ENCODE measurements at regions not wholly inside any gene's neighbourhood (a gene's known extent, or its start where the extent isn't known, plus 50 kb on each side); places are given as distances from the start of the nearest gene placed in this dataset.

- in situ Hi-C loops (cut with HindIII; ENCODE audit: low sequenced_read_pairs) = no loop called here
These were observed 168.4 kb downstream of the RND3 start for GRCh38 chr2:150319085-150319484.

DNA sequence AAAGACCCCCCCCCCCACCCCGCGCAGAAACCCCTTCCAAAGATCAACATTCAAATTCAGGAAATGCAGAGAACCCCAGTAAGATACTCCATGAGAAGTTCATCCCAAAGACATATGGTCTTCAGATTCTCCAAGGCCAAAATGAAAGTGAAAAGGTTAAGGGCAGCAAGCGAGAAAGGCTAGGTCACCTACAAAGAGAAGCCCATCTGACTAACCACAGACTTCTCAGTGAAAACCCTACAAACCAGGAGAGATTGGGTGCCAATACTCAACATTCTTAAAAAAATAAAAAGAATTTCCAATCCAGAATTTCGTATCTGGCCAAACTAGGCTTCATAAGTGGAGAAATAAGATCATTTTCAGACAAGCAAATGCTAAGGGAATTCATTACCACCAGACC, 175.2 kb downstream of the RND3 start:
- in situ Hi-C loops (cut with HindIII; ENCODE audit: low sequenced_read_pairs) = no loop called here

DNA sequence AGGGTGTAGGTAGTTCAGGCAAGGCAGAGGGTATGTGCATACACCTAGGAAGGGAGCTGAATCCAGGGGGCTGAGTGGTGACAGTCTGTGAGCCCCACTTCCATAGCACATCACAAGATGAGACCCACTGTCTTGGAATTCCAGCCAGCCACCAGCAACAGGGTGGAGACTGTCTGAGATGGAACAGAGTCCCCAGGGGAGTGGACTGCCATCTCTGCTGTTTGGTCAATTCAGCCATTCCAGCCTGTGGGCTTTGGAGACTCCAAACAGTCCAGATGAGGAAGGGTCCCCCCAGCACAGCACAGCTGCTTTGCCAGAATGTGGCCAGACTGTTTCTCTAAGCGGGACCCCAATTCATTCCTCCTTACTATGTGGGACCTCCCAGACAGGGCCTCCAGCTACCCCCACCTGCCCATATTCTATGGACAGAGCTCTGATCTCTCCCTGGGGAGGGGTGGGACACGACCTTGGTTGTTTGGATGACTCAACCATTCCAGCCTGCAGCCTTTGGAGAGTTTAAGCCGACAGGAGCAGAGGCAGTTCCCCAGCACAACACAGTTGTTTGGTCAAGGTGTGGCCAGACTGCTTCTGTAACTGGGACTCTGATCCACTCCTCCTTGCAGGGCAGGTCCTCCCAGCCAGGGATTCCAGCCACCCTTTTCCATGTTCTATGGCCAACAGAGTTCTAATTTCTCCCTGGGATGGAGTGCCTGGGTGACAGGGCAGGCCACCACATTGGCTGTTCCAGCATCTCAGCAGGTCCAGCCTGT, 178.0 kb downstream of the RND3 start:
- in situ Hi-C loops (cut with HindIII; ENCODE audit: low sequenced_read_pairs) = no loop called here

- in situ Hi-C loops (cut with HindIII; ENCODE audit: low sequenced_read_pairs) = no loop called here
These were observed 180.2 kb downstream of the RND3 start for GRCh38 chr2:150307258-150307657.

GRCh38 chr2:150303281-150303680, 184.2 kb downstream of the RND3 start:
- in situ Hi-C loops (cut with HindIII; ENCODE audit: low sequenced_read_pairs) = no loop called here

DNA sequence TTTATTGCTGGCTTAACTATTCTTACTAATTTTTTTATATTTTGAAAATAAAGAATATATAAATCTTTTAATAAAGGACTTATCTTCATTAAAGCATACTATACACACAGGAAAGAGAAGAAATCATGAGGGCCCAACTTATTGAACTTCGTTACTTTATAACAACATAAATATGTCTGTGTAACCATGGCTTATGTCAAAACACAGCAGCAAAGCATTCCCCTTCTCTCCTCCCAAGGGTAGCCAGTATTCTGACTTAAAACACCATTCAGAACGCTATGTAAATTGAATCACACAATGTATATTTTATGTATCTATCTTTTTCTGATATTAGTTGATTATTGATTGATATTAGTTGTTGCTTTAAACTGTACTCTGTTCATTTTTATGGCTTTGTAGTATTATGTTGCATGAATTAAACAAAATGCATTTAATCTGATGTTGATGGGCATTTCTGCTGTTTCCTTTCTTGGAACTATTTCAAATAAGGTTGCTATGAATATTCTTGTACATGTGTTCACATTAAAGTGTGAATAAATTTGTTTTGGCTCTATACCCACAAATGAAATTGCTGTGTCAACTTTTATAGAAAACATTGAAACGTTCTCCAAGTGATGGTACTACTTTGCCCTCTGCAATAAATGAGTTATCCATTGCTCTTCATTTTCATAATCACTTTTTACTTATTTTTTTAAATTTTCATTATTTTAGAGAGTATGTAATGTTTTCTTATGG, 188.7 kb downstream of the RND3 start:
- in situ Hi-C loops (cut with HindIII; ENCODE audit: low sequenced_read_pairs) = no loop called here

- in situ Hi-C loops (cut with HindIII; ENCODE audit: low sequenced_read_pairs) = no loop called here
These were observed 190.5 kb downstream of the RND3 start for GRCh38 chr2:150296770-150297546.

GRCh38 chr2:150295544-150295943, 191.9 kb downstream of the RND3 start:
- in situ Hi-C loops (cut with HindIII; ENCODE audit: low sequenced_read_pairs) = no loop called here

DNA sequence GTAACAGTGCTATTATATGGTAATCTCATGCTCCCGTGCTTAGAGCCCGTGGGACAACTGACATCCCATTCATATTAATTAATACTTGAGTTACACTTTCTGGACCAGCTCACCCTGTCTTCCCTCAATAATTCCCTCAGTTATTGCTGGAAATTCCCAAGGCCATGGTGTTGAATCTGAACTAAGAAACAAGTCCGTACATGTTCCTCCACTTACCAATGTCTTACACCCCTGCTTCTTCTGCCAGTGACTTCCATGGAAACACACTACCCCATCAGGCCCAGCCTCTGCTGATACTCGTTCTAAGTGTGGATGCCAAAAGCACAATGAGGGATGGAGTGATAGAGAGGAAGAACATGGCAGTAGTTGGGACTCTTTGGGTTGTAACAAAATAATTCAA, 193.7 kb downstream of the RND3 start:
- in situ Hi-C loops (cut with HindIII; ENCODE audit: low sequenced_read_pairs) = no loop called here

DNA sequence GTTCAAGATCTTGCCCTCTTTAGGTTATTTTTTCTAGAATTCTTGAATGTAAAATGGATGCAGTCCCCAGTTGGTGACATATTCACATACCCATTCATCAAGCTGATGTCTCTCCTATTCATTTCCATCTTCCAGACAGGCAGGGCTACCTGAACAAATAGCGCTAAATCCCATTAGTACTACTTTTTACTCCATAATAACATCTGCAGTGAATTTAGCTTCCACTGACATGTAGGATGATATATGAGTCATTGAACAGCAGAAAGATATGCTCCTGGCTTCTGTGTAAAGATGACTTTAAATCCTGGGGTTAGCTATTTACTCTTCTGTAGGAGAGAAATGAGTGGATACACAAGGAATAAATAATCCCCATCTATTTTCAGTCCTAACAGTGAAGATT, 194.7 kb downstream of the RND3 start:
- in situ Hi-C loops (cut with HindIII; ENCODE audit: low sequenced_read_pairs) = no loop called here

GRCh38 chr2:150292192-150292591, 195.3 kb downstream of the RND3 start:
- in situ Hi-C loops (cut with HindIII; ENCODE audit: low sequenced_read_pairs) = no loop called here

DNA sequence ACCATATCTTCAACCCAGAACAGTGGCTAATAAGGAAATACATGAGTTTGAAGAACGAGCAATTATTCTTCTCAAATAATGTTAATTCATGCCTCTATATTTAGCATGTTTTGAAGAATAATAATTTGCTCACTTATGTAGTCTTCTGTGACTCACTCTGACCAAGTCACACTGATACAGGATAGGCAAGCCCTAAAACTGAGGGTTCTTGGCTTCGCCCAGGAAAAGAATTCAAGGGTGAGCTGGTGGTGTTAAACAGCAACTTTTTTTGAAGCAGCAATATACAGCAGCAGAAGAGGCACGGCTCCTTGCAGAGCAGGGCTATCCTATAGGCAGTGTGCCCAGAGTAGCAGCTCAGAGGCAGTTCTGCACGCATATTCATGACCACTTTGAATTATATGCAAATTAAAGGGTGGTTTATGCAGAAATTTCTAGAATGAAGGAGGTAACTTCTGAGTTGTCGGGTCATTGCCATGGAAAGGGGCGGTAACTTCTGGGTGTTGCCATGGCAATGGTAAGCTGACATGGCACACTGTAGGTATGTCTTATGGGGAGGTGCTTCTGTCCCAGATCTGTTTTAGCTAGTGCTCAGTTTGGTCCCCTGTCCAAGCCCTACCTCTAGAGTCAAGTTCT, 200.6 kb downstream of the RND3 start:
- in situ Hi-C loops (cut with HindIII; ENCODE audit: low sequenced_read_pairs) = no loop called here

DNA sequence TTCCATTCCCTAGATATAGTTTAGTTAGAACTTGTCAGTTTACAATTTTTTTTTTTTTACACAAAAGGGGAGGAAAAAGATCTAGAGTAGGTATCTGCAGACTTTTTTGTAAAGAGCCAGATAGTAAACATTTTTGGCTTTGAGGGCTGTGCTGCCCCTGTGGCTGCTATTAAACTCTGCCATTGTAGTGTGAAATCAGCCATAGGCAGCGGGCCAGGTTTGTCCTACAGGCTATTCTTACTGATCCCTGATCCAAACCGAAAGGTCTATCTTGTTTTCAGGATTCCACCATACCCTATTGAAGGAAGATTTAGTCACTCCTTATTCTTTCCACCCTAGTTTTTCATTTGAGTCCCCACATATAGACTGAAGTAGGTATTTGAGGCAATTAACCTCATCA, 203.4 kb downstream of the RND3 start:
- in situ Hi-C loops (cut with HindIII; ENCODE audit: low sequenced_read_pairs) = no loop called here

- in situ Hi-C loops (cut with HindIII; ENCODE audit: low sequenced_read_pairs) = no loop called here
These were observed 204.6 kb downstream of the RND3 start for GRCh38 chr2:150282771-150283371.

DNA sequence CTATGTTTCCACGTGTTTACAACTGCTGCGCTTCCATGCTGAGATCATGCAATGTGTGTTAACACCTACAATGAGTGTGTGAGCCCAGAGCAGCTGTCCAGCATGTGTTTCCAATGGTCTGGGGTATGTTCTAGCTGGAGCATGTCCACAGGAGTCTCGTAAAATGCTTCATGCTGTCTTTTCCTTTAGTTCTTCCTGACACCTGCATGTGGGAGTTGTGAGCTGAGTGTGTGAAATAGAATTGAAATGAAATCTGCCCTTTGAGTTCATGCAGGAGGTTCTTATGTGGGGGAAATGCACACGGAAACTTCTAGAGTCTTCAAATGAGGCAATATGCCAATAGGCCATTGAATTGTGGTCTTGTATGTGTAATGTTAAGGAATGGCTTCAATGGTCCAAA, 205.1 kb downstream of the RND3 start:
- in situ Hi-C loops (cut with HindIII; ENCODE audit: low sequenced_read_pairs) = no loop called here

GRCh38 chr2:150280231-150280630, 207.2 kb downstream of the RND3 start:
- in situ Hi-C loops (cut with HindIII; ENCODE audit: low sequenced_read_pairs) = no loop called here

DNA sequence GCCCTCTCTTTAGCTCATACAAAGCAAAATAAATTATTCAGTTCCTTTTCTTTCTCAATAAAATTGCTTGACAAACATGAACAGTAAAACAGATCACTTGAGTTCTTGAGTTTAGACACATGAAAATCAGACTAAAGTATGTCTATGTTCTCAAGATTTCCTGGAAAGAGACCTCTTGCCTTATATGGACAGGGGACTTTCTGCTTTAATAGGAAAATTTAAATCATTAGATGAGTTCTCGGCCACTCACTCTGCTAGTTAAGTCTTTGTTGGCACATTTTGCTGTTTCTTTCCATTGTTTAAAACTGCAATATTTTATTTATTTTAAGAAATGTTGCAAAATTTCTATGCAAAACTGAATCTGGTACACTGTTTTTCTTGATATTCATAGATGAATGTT, 207.8 kb downstream of the RND3 start:
- in situ Hi-C loops (cut with HindIII; ENCODE audit: low sequenced_read_pairs) = no loop called here

- in situ Hi-C loops (cut with HindIII; ENCODE audit: low sequenced_read_pairs) = no loop called here
These were observed 210.7 kb downstream of the RND3 start for GRCh38 chr2:150276737-150277136.

DNA sequence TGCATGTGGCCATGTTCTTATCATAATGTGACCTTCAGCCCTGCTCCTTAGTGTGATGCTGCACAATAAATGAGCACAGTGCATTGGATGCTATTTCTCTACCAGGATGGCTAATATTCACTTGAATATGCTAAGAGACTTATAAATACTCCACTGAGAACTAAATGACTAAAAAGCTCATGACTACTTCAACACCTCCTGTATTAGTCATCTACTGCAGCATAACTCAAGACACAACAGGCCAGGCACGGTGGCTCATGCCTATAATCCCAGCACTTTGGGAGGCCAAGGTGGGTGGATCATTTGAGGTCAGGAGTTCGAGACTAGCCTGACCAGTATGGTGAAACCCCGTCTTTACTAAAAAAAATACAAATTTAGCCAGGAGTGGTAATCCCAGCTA, 213.4 kb downstream of the RND3 start:
- in situ Hi-C loops (cut with HindIII; ENCODE audit: low sequenced_read_pairs) = no loop called here

DNA sequence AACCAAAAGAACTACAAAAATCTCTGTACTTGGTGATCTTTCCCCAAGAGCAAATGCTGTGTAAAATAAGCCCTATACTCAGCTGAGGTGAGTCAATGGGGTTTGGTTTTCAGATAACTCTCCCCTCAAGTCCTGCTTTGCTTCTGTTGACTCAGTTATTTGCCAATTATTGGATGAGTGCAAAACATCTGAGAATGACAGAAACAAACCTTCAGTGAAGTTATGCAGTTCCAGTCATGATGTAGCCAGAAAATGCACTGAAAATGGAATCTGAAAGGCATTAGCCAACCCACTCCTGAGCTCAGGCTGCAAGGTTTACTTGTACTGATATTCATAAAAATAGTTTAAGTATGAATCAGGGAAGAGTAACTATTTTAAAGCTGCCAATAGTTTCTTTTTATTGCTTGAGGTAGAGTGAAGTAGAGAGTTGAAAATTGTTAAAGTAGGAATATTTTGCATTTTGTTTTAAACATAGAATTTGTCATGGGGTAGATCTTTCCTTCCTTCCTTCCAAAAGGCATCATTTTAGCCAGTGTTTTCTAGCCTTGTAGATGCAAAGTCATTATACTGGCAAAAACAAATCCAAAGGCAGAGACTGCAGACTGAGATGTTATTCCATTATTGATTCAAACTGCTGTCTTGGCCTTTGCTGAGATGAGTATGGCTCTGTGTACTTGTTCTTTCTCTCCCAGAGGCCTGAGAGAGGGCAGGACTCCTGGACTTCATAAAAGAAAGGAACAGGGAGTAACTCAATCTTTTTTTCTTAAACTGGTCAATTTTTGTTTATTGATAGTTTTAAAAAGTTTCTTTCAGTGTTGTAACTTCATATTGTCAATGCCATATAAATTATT, 215.3 kb downstream of the RND3 start:
- in situ Hi-C loops (cut with HindIII; ENCODE audit: low sequenced_read_pairs) = no loop called here
